ENCODE measurements at regions not wholly inside any gene's neighbourhood (a gene's known extent, or its start where the extent isn't known, plus 50 kb on each side); places are given as distances from the start of the nearest gene placed in this dataset.
A peak's percentile ranks its signal among the peaks of the same experiment; 100 is the strongest.

DNA sequence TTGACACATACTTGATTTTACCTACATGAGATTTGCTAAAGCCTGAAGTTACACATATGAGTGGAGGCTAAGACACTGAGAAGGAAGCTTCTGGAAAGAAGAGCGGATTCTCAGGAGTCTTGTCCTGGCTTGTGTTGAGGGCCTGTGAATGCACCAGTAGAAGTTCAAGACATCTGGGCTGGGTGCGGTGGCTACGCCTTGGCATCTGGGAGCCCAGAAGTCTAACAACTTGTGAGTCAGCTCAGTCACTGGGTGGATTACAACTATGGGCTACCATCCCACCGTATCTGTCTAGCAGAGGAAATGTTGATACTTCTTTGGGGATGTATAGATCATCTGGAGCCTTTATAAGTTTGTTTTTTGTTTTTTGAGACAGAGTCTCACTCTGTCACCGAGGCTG is 375.6 kb upstream of the SMIM31 start:
- Histone ChIP-seq H4K20me1 (ENCODE audit: low read depth) (no peaks in the 10 kb centered on the region), H3K36me3 (no peaks in the 10 kb centered on the region), H3K4me3 (no peak overlapping the region), H3K27ac (no peak overlapping the region), H3F3A (ENCODE audit: low read depth) (no peaks in the 10 kb centered on the region), H3K9me3 (ENCODE audit: low read depth) (no peaks in the 10 kb centered on the region), H3K79me2 (ENCODE audit: low read depth) (no peaks in the 10 kb centered on the region), H3K4me1 (peaks cover 7% of the 10 kb centered on the region), H3K4me2 (no peak overlapping the region), H3K27me3 (peaks cover 30% of the 10 kb centered on the region), H2AFZ (replicated peaks) (no peak overlapping the region), H3K9ac (no peak overlapping the region)
- no peak for DNase-seq (ENCODE audit: low spot score)
- H3K27ac Mint-ChIP-seq, result no peak overlapping the region
- H3K9me3 Mint-ChIP-seq, result no peaks in the 10 kb centered on the region
- no peak overlapping the region for H3K4me3 Mint-ChIP-seq
- H3K4me1 Mint-ChIP-seq, result peaks cover 6% of the 10 kb centered on the region
- H3K36me3 Mint-ChIP-seq, result no peaks in the 10 kb centered on the region
- TF ChIP-seq EZH2 (IDR thresholded peaks at IDR 0.05) (no peak), CTCF (IDR thresholded peaks at IDR 0.05) (no peak), EZH2phosphoT487 (IDR thresholded peaks at IDR 0.05) (no peak)
- H3K27me3 Mint-ChIP-seq (ENCODE audit: insufficient read depth, low read depth), result peaks cover 4% of the 10 kb centered on the region

DNA sequence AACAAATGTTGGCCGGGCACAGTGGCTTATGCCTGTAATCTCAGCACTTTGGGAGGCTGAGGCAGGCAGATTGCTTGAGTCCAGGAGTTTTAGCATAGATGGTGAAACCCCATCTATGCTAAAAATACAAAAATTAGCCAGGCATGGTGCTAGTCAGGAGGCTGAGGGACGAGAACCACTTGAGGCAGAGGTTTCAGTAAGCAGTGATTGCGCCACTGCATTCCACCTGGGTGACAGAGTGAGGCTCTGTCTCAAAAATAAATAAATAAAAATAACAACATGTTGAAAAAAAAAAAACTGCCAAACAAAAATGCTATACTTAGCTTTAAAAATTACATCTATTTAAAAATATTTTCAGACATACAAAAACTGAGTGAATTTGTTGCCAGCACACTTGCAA is 374.2 kb upstream of the SMIM31 start:
- H3K4me3 ChIP-seq, result no peak overlapping the region
- Mint-ChIP-seq H3K36me3 (no peaks in the 10 kb centered on the region), H3K9me3 (no peaks in the 10 kb centered on the region), H3K4me1 (peaks cover 6% of the 10 kb centered on the region), H3K27me3 (ENCODE audit: insufficient read depth, low read depth) (peaks cover 11% of the 10 kb centered on the region), H3K4me3 (no peak overlapping the region), H3K27ac (no peak overlapping the region)
- no peaks in the 10 kb centered on the region for H3K9me3 ChIP-seq (ENCODE audit: low read depth)
- H3K4me1 ChIP-seq, result peaks cover 7% of the 10 kb centered on the region
- no peak for DNase-seq (ENCODE audit: low spot score)
- no peak overlapping the region for H3K9ac ChIP-seq
- no peak overlapping the region for H3K4me2 ChIP-seq
- TF ChIP-seq CTCF (IDR thresholded peaks at IDR 0.05) (no peak), EZH2phosphoT487 (IDR thresholded peaks at IDR 0.05) (no peak), EZH2 (IDR thresholded peaks at IDR 0.05) (no peak)
- H4K20me1 ChIP-seq (ENCODE audit: low read depth), result no peaks in the 10 kb centered on the region
- H3K27ac ChIP-seq, result no peak overlapping the region
- no peaks in the 10 kb centered on the region for H3K36me3 ChIP-seq
- H3K27me3 ChIP-seq, result peaks cover 43% of the 10 kb centered on the region
- no peak overlapping the region for H2AFZ ChIP-seq (replicated peaks)
- no peaks in the 10 kb centered on the region for H3K79me2 ChIP-seq (ENCODE audit: low read depth)
- H3F3A ChIP-seq (ENCODE audit: low read depth), result peaks cover 7% of the 10 kb centered on the region

- no peak overlapping the region for H3K4me2 ChIP-seq
- H3K9ac ChIP-seq, result no peak overlapping the region
- H3K4me3 Mint-ChIP-seq, result no peak overlapping the region
- no peak overlapping the region for H3K4me3 ChIP-seq
- no peaks in the 10 kb centered on the region for H3K9me3 Mint-ChIP-seq
- no peaks in the 10 kb centered on the region for H3K36me3 ChIP-seq
- peaks cover 6% of the 10 kb centered on the region for H3K4me1 Mint-ChIP-seq
- H2AFZ ChIP-seq (replicated peaks), result no peak overlapping the region
- no peak for DNase-seq (ENCODE audit: low spot score)
- no peaks in the 10 kb centered on the region for H3K36me3 Mint-ChIP-seq
- H3K79me2 ChIP-seq (ENCODE audit: low read depth), result no peaks in the 10 kb centered on the region
- no peaks in the 10 kb centered on the region for H4K20me1 ChIP-seq (ENCODE audit: low read depth)
- TF ChIP-seq EZH2 (IDR thresholded peaks at IDR 0.05), result no peak
- H3K27me3 Mint-ChIP-seq (ENCODE audit: insufficient read depth, low read depth), result peaks cover 13% of the 10 kb centered on the region
- H3K27me3 ChIP-seq, result peaks cover 58% of the 10 kb centered on the region
- no peaks in the 10 kb centered on the region for H3K9me3 ChIP-seq (ENCODE audit: low read depth)
- no peak overlapping the region for H3K27ac ChIP-seq
- H3F3A ChIP-seq (ENCODE audit: low read depth), result peaks cover 10% of the 10 kb centered on the region
- peaks cover 7% of the 10 kb centered on the region for H3K4me1 ChIP-seq
- H3K27ac Mint-ChIP-seq, result no peak overlapping the region
These were observed 372.1 kb upstream of the SMIM31 start for GRCh38 chr4:164381859-164382258.

DNA sequence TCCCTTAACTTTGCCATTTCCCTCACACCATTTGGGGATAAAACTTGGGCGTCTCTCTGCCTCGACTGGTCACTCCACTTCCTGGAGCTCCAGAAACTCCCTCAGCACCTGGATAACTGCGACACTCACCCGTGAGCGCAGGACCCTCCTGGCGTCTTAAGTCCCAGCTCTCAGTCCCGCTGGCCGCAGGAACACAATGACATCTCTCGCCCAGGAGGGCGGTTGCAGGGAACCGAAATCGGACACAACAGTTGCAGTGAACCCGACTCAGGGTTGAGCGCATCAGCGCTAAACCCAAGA is 370.9 kb upstream of the SMIM31 start:
- peaks cover 6% of the 10 kb centered on the region for H3K4me1 Mint-ChIP-seq
- Histone ChIP-seq H3F3A (ENCODE audit: low read depth) (peaks cover 10% of the 10 kb centered on the region), H3K36me3 (no peaks in the 10 kb centered on the region), H3K27me3 (peaks cover 58% of the 10 kb centered on the region), H3K79me2 (ENCODE audit: low read depth) (no peaks in the 10 kb centered on the region), H4K20me1 (ENCODE audit: low read depth) (no peaks in the 10 kb centered on the region), H3K9ac (peak overlapping the region; percentile 15), H3K9me3 (ENCODE audit: low read depth) (no peaks in the 10 kb centered on the region), H3K27ac (no peak overlapping the region), H2AFZ (replicated peaks) (peak overlapping the region; percentile 99), H3K4me1 (peaks cover 7% of the 10 kb centered on the region), H3K4me3 (peak overlapping the region; percentile 70), H3K4me2 (peak overlapping the region; percentile 94)
- no peak overlapping the region for H3K27ac Mint-ChIP-seq
- TF ChIP-seq EZH2 (IDR thresholded peaks at IDR 0.05) (no peak), EZH2phosphoT487 (IDR thresholded peaks at IDR 0.05) (no peak), CTCF (IDR thresholded peaks at IDR 0.05) (no peak)
- DNase-seq (ENCODE audit: low spot score), result no peak
- H3K36me3 Mint-ChIP-seq, result no peaks in the 10 kb centered on the region
- no peaks in the 10 kb centered on the region for H3K9me3 Mint-ChIP-seq
- peak overlapping the region; percentile 91 for H3K4me3 Mint-ChIP-seq
- H3K27me3 Mint-ChIP-seq (ENCODE audit: insufficient read depth, low read depth), result peaks cover 13% of the 10 kb centered on the region
